Natural killer cell (primary cell): ENCODE measurements at regions not wholly inside any gene's neighbourhood (a gene's known extent, or its start where the extent isn't known, plus 50 kb on each side); places are given as distances from the start of the nearest gene placed in this dataset.

ENCODE experiments used
- ATAC-seq, 3 donors: fragments of 150-1000 bp in 2 of 3; fragments of 200-7000 bp in 1 of 3; cut with Tn5 transposase; 1 replicate in 1 of 3; 2 replicates in 2 of 3; pipeline ENCODE4 v1.10.0; 2021; ENCODE audit warnings: mild to moderate bottlenecking in 2 of 3, moderate library complexity in 2 of 3
- DNase-seq, 2 donors: peaks; one replicate each; pipeline versions ENCODE4 v3.0.0 to v3.0.0-alpha.2; 2013 to 2021; ENCODE audit warnings: mixed read lengths in 1 of 2
- H3K27ac ChIP-seq: one replicate; pipeline ENCODE4 v1.5.1; 2013; ENCODE audit warnings: mild to moderate bottlenecking, low read length
- H3K27me3 ChIP-seq: one replicate; pipeline ENCODE4 v1.6.1; 2013; ENCODE audit warnings: low read length; ENCODE audit not compliant: control insufficient read depth, insufficient read depth
- H3K36me3 ChIP-seq: one replicate; pipeline ENCODE4 v1.6.1; 2013; ENCODE audit warnings: low read length; ENCODE audit not compliant: control insufficient read depth, insufficient read depth
- H3K4me1 ChIP-seq: one replicate; pipeline ENCODE4 v1.6.1; 2013; ENCODE audit warnings: low read length; ENCODE audit not compliant: control insufficient read depth, insufficient read depth
- H3K4me3 ChIP-seq: one replicate; pipeline ENCODE4 v1.5.1; 2013; ENCODE audit warnings: low read length
- H3K9me3 ChIP-seq: one replicate; pipeline ENCODE4 v1.6.1; 2013; ENCODE audit warnings: low read length; ENCODE audit not compliant: control insufficient read depth, insufficient read depth
- H3K27ac Mint-ChIP-seq, 2 donors: one replicate each; pipeline ENCODE4 v1.8.0; 2022; ENCODE audit warnings: mild to moderate bottlenecking in 2 of 2, mixed read lengths in 2 of 2, moderate library complexity in 1 of 2
- H3K27me3 Mint-ChIP-seq, 2 donors: one replicate each; pipeline ENCODE4 v1.8.0; 2022; ENCODE audit warnings: low read depth in 2 of 2, mixed read lengths in 2 of 2
- H3K36me3 Mint-ChIP-seq: one replicate; pipeline ENCODE4 v1.8.0; 2022; ENCODE audit warnings: mixed read lengths
- H3K4me1 Mint-ChIP-seq, 2 donors: one replicate each; pipeline ENCODE4 v1.8.0; 2022; ENCODE audit warnings: mixed read lengths in 2 of 2
- H3K4me3 Mint-ChIP-seq: one replicate; pipeline ENCODE4 v1.8.0; 2022; ENCODE audit warnings: mild to moderate bottlenecking, moderate library complexity, mixed read lengths
- H3K9me3 Mint-ChIP-seq, 2 donors: one replicate each; pipeline ENCODE4 v1.8.0; 2022; ENCODE audit warnings: mixed read lengths in 2 of 2
- CTCF ChIP-seq: fragments of 200-600 bp; IDR thresholded peaks from one replicate; pipeline ENCODE4 v1.8.0; 2022; ENCODE audit warnings: antibody characterized with exemption
- WGBS: methylation state at CpG from one replicate; pipeline ENCODE4 v1.1.7; 2013; ENCODE audit warnings: missing lambda C conversion rate; ENCODE audit not compliant: insufficient coverage; 5-methylcytosine and 5-hydroxymethylcytosine counted together
- intact Hi-C: fragments of 100-400 bp; cut with micrococcal nuclease; formaldehyde crosslinking; loops from one replicate; pipeline ENCODE4 v1.14.2; 2022

- TF ChIP-seq CTCF: no peak
- intact Hi-C loops: no loop called here
- no peak for ATAC-seq
- H3K27me3 Mint-ChIP-seq: no peaks in the 10 kb centered on the region
- H3K9me3 Mint-ChIP-seq: peaks cover 8 to 13% of the 10 kb centered on the region in 2 donors
- Histone ChIP-seq H3K4me3 (no peak overlapping the region), H3K36me3 (no peaks in the 10 kb centered on the region), H3K27ac (no peak overlapping the region), H3K4me1 (no peaks in the 10 kb centered on the region), H3K27me3 (no peaks in the 10 kb centered on the region), H3K9me3 (peaks cover 37% of the 10 kb centered on the region)
- no peak overlapping the region for H3K27ac Mint-ChIP-seq
- no peaks in the 10 kb centered on the region for H3K4me1 Mint-ChIP-seq
- H3K36me3 Mint-ChIP-seq: peaks cover 19% of the 10 kb centered on the region
- no peak overlapping the region for H3K4me3 Mint-ChIP-seq
- WGBS: 86% methylated on average over 11 of the region's 11 CpGs
- DNase-seq: no peak
Observed at GRCh38 chr17:22692806-22693171, 1000.5 kb downstream of the KCNJ18 start.

- Mint-ChIP-seq H3K27me3 (no peaks in the 10 kb centered on the region), H3K27ac (no peak overlapping the region), H3K9me3 (peaks cover 18 to 22% of the 10 kb centered on the region in 2 donors), H3K4me3 (no peak overlapping the region), H3K36me3 (peaks cover 35% of the 10 kb centered on the region), H3K4me1 (no peaks in the 10 kb centered on the region)
- TF ChIP-seq CTCF: no peak
- ATAC-seq (no peak), DNase-seq (no peak)
- Histone ChIP-seq H3K4me1 (no peaks in the 10 kb centered on the region), H3K27ac (no peak overlapping the region), H3K4me3 (no peak overlapping the region), H3K27me3 (no peaks in the 10 kb centered on the region), H3K36me3 (no peaks in the 10 kb centered on the region), H3K9me3 (peaks cover 41% of the 10 kb centered on the region)
- intact Hi-C loops: no loop called here
- WGBS: 80% methylated on average over 33 of the region's 33 CpGs
Observed at GRCh38 chr17:22694362-22695227, 1002.3 kb downstream of the KCNJ18 start.

- intact Hi-C loops: no loop called here
- H3K36me3 ChIP-seq: no peaks in the 10 kb centered on the region
- no peak overlapping the region for H3K4me3 ChIP-seq
- H3K27ac Mint-ChIP-seq: no peak overlapping the region
- ATAC-seq: no peak
- peaks cover 35% of the 10 kb centered on the region for H3K36me3 Mint-ChIP-seq
- no peaks in the 10 kb centered on the region for H3K4me1 Mint-ChIP-seq
- no peak overlapping the region for H3K4me3 Mint-ChIP-seq
- WGBS: 73% methylated on average over 13 of the region's 13 CpGs
- no peak for DNase-seq
- peaks cover 18 to 22% of the 10 kb centered on the region in 2 donors for H3K9me3 Mint-ChIP-seq
- peaks cover 41% of the 10 kb centered on the region for H3K9me3 ChIP-seq
- H3K4me1 ChIP-seq: no peaks in the 10 kb centered on the region
- no peaks in the 10 kb centered on the region for H3K27me3 Mint-ChIP-seq
- H3K27ac ChIP-seq: no peak overlapping the region
- TF ChIP-seq CTCF: no peak
- H3K27me3 ChIP-seq: no peaks in the 10 kb centered on the region
Observed at GRCh38 chr17:22695228-22695619, 1002.9 kb downstream of the KCNJ18 start.

- peaks cover 15% of the 10 kb centered on the region for H3K9me3 ChIP-seq
- intact Hi-C loops: no loop called here
- 63% methylated on average over 14 of the region's 14 CpGs for WGBS
- no peaks in the 10 kb centered on the region for H3K4me1 ChIP-seq
- no peak for TF ChIP-seq CTCF
- ATAC-seq: no peak
- no peaks in the 10 kb centered on the region for H3K27me3 ChIP-seq
- H3K4me3 ChIP-seq: no peak overlapping the region
- Mint-ChIP-seq H3K4me1 (no peaks in the 10 kb centered on the region), H3K4me3 (no peak overlapping the region), H3K36me3 (peaks cover 28% of the 10 kb centered on the region), H3K27me3 (no peaks in the 10 kb centered on the region), H3K27ac (no peak overlapping the region), H3K9me3 (peaks cover 11 to 18% of the 10 kb centered on the region in 2 donors)
- DNase-seq: no peak
- H3K27ac ChIP-seq: no peak overlapping the region
- no peaks in the 10 kb centered on the region for H3K36me3 ChIP-seq
Observed at GRCh38 chr17:22703204-22703603, 1010.9 kb downstream of the KCNJ18 start.
